Trophoblast cell (in vitro differentiated cells and primary cell): ENCODE measurements at regions not wholly inside any gene's neighbourhood (a gene's known extent, or its start where the extent isn't known, plus 50 kb on each side); places are given as distances from the start of the nearest gene placed in this dataset.
A peak's percentile ranks its signal among the peaks of the same experiment; 100 is the strongest.

Experiments used
- DNase-seq, 2 donors: peaks; one replicate each; pipeline ENCODE4 v3.0.0-alpha.2; 2016
- H2AFZ ChIP-seq: 2 replicates; pipeline ENCODE4 v1.6.1; 2013; ENCODE audit warnings: low read length, moderate library complexity, mild to moderate bottlenecking; ENCODE audit not compliant: insufficient read depth, poor library complexity
- H2AK5ac ChIP-seq: 2 replicates; pipeline ENCODE4 v1.6.1; 2013; ENCODE audit warnings: mild to moderate bottlenecking, low read length
- H2BK120ac ChIP-seq: 2 replicates; pipeline ENCODE4 v1.6.1; 2013; ENCODE audit warnings: low read length, mild to moderate bottlenecking, moderate library complexity; ENCODE audit not compliant: insufficient read depth, poor library complexity
- H2BK12ac ChIP-seq: 2 replicates; pipeline ENCODE4 v1.6.1; 2013; ENCODE audit warnings: mild to moderate bottlenecking, low read length, moderate library complexity
- H2BK5ac ChIP-seq: 2 replicates; pipeline ENCODE4 v1.6.1; 2013; ENCODE audit warnings: low read length, low read depth, moderate library complexity, mild to moderate bottlenecking; ENCODE audit not compliant: poor library complexity
- H3K14ac ChIP-seq: 2 replicates; pipeline ENCODE4 v1.6.1; 2013; ENCODE audit warnings: mild to moderate bottlenecking, low read length
- H3K18ac ChIP-seq: 2 replicates; pipeline ENCODE4 v1.6.1; 2013; ENCODE audit warnings: mild to moderate bottlenecking, low read length
- H3K23ac ChIP-seq: 2 replicates; pipeline ENCODE4 v1.6.1; 2013; ENCODE audit warnings: low read length
- H3K27ac ChIP-seq: 2 replicates; pipeline ENCODE4 v1.5.1; 2013; ENCODE audit warnings: low read depth, mild to moderate bottlenecking, inconsistent platforms, low read length, moderate library complexity
- H3K27me3 ChIP-seq: 2 replicates; pipeline ENCODE4 v1.6.1; 2013; ENCODE audit warnings: inconsistent platforms, mild to moderate bottlenecking, low read length, moderate library complexity; ENCODE audit not compliant: insufficient read depth
- H3K36me3 ChIP-seq, 2 experiments: 1 replicate in 1 of 2; 2 replicates in 1 of 2; pipeline ENCODE4 v1.6.1; 2013; ENCODE audit warnings: low read length in 2 of 2, mild to moderate bottlenecking in 2 of 2, moderate library complexity in 1 of 2; ENCODE audit not compliant: insufficient read depth in 2 of 2, control insufficient read depth in 1 of 2
- H3K4ac ChIP-seq: 2 replicates; pipeline ENCODE4 v1.6.1; 2013; ENCODE audit warnings: low read depth, mild to moderate bottlenecking, low read length, moderate library complexity
- H3K4me1 ChIP-seq, 2 experiments: 1 replicate in 1 of 2; 2 replicates in 1 of 2; pipeline ENCODE4 v1.6.1; 2013; ENCODE audit warnings: low read length in 2 of 2, mild to moderate bottlenecking in 2 of 2, moderate library complexity in 1 of 2; ENCODE audit not compliant: insufficient read depth in 2 of 2, control insufficient read depth in 1 of 2
- H3K4me2 ChIP-seq: 2 replicates; pipeline ENCODE4 v1.6.1; 2013; ENCODE audit warnings: inconsistent platforms, mild to moderate bottlenecking, low read length, moderate library complexity
- H3K4me3 ChIP-seq: 2 replicates; pipeline ENCODE4 v1.5.1; 2013; ENCODE audit warnings: mild to moderate bottlenecking, low read depth, low read length, inconsistent platforms
- H3K79me1 ChIP-seq: one replicate; pipeline ENCODE4 v1.6.1; 2013; ENCODE audit warnings: low read length
- H3K79me2 ChIP-seq: 2 replicates; pipeline ENCODE4 v1.6.1; 2013; ENCODE audit warnings: low read length, mild to moderate bottlenecking; ENCODE audit not compliant: control insufficient read depth, insufficient read depth, poor library complexity
- H3K9ac ChIP-seq: 2 replicates; pipeline ENCODE4 v1.6.1; 2013; ENCODE audit warnings: mild to moderate bottlenecking, low read length
- H3K9me3 ChIP-seq: 2 replicates; pipeline ENCODE4 v1.6.1; 2013; ENCODE audit warnings: low read depth, mild to moderate bottlenecking, control low read depth, inconsistent platforms, low read length; ENCODE audit not compliant: insufficient read depth
- H4K12ac ChIP-seq: 2 replicates; pipeline ENCODE4 v1.6.1; 2013; ENCODE audit warnings: low read depth, mild to moderate bottlenecking, low read length, moderate library complexity
- H4K8ac ChIP-seq: 2 replicates; pipeline ENCODE4 v1.6.1; 2013; ENCODE audit warnings: low read depth, mild to moderate bottlenecking, low read length, moderate library complexity
- H4K91ac ChIP-seq: one replicate; pipeline ENCODE4 v1.6.1; 2013; ENCODE audit warnings: low read depth, mild to moderate bottlenecking, low read length, moderate library complexity
- WGBS: extraction: QIAGEN DNeasy Blood & Tissue Kit; methylation state at CpG from one replicate; pipeline ENCODE4 v1.1.7; 2013; ENCODE audit warnings: missing lambda C conversion rate; ENCODE audit not compliant: insufficient read length, insufficient coverage; ENCODE audit errors: extremely low coverage; 5-methylcytosine and 5-hydroxymethylcytosine counted together

DNA sequence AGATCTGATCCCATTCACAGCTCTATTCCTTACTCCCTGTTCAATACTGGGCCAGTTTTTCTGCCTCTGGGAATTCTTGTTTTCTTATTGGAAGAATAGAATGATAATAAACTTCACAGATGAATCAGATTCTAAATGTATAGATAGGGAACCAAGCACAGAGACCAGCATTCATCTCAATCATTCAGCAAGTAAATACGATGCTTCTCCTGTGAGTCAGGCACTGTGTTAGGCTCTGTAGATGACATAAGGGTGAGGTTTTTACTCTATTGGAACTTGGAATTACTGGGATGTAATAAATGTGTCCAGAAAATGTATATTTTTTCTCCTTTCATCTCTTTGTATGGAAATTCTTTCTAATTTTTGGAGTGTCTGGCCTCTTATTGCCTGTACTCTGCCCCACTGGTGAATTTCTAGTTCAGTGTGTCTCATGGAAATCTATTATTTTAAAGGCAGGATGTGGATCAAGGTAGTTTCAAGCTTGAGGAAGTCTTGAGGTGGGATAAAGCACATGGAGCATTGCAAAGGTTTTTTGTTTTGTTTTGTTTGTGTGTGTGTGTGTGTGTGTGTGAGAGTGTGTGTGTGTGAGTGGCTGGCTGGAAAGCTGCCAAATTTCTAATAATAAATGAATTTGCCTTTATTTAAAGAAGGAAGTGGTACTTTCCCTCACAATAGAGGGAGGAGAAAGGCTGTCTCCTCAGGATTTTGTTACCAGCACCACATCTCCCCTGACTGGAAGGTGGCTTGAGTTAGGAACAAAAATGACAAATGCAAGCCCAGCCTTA, 117.9 kb upstream of the HS3ST1 start:
- Histone ChIP-seq H4K12ac (no peak overlapping the region), H2BK120ac (no peak overlapping the region), H3K18ac (no peak overlapping the region), H3K4me3 (no peak overlapping the region), H2BK12ac (no peak overlapping the region), H4K91ac (no peak overlapping the region), H4K8ac (no peak overlapping the region), H3K23ac (no peak overlapping the region), H2AFZ (no peak overlapping the region), H3K4me2 (no peak overlapping the region), H3K4me1 (no peaks in the 10 kb centered on the region), H3K9me3 (no peaks in the 10 kb centered on the region), H2AK5ac (no peak overlapping the region), H2BK5ac (no peak overlapping the region), H3K9ac (no peak overlapping the region), H3K36me3 (no peaks in the 10 kb centered on the region), H3K14ac (no peak overlapping the region), H3K27me3 (no peaks in the 10 kb centered on the region), H3K27ac (no peak overlapping the region), H3K4ac (no peak overlapping the region), H3K79me1 (no peaks in the 10 kb centered on the region), H3K79me2 (no peaks in the 10 kb centered on the region)
- peak; percentile 62 to 81 for DNase-seq
- no CpG with 5 or more reads among the region's 1 CpG for WGBS

GRCh38 chr4:11545651-11546050, 117.0 kb upstream of the HS3ST1 start:
- Histone ChIP-seq H4K91ac (no peak overlapping the region), H3K4ac (no peak overlapping the region), H2BK12ac (no peak overlapping the region), H2AFZ (no peak overlapping the region), H3K23ac (no peak overlapping the region), H3K79me2 (no peaks in the 10 kb centered on the region), H3K4me2 (no peak overlapping the region), H3K9ac (no peak overlapping the region), H2BK120ac (no peak overlapping the region), H3K27ac (no peak overlapping the region), H3K9me3 (no peaks in the 10 kb centered on the region), H3K4me1 (no peaks in the 10 kb centered on the region), H3K27me3 (no peaks in the 10 kb centered on the region), H2BK5ac (no peak overlapping the region), H3K79me1 (no peaks in the 10 kb centered on the region), H3K14ac (no peak overlapping the region), H3K36me3 (no peaks in the 10 kb centered on the region), H4K12ac (no peak overlapping the region), H2AK5ac (no peak overlapping the region), H3K18ac (no peak overlapping the region), H3K4me3 (no peak overlapping the region), H4K8ac (no peak overlapping the region)
- WGBS, result no CpG with 5 or more reads among the region's 3 CpGs
- peak; percentile 71 to 90 for DNase-seq

DNA sequence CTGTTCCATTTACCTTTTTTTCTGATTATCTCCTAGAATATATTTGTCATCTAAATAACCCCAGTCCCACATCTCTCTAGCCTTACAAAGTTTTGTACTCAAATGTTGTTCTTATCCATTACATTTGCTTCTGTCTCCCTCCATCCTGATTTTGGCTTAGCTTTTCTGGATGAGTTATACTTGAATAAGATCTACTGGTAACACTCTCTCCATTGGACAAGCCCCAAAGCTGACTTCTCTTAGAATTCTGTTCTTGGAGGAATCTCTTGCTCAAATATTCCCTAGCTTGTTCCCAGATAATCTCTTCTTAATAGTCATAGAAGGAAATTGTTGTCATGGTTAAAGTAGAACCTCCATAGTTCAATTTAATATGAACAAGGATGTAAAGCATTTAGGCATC, 115.5 kb upstream of the HS3ST1 start:
- Histone ChIP-seq H3K79me2 (no peaks in the 10 kb centered on the region), H3K4me2 (no peak overlapping the region), H2BK12ac (no peak overlapping the region), H2AFZ (no peak overlapping the region), H3K14ac (no peak overlapping the region), H3K79me1 (no peaks in the 10 kb centered on the region), H2AK5ac (no peak overlapping the region), H3K4me1 (no peaks in the 10 kb centered on the region), H3K27ac (no peak overlapping the region), H4K91ac (no peak overlapping the region), H3K4me3 (no peak overlapping the region), H3K18ac (no peak overlapping the region), H3K9me3 (no peaks in the 10 kb centered on the region), H3K23ac (no peak overlapping the region), H4K12ac (no peak overlapping the region), H2BK120ac (no peak overlapping the region), H2BK5ac (no peak overlapping the region), H4K8ac (no peak overlapping the region), H3K36me3 (no peaks in the 10 kb centered on the region), H3K27me3 (no peaks in the 10 kb centered on the region), H3K9ac (no peak overlapping the region), H3K4ac (no peak overlapping the region)
- DNase-seq, result no peak

DNA sequence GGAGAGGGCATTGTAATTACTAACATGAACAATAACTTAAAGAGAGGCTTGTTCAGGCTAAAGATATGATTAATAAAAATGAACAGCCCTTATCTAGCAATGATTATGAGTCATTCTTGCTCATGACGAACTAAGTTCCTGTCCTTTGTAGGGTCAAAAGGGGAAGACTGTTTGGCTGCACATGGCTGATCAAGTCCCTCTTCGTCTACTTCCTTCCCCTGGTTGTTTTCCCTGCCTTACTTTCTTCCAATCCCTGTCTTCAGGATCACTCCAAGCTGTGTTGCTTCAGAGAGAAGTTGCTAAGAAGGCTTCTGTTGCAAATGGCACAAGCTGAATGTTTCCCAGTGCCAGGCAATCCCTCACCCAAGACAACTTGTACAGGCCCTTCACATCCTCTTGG, 115.0 kb upstream of the HS3ST1 start:
- no peak overlapping the region for H2BK5ac ChIP-seq
- H3K4me2 ChIP-seq, result no peak overlapping the region
- WGBS, result no CpG with 5 or more reads among the region's 2 CpGs
- H3K14ac ChIP-seq, result no peak overlapping the region
- H2BK12ac ChIP-seq, result no peak overlapping the region
- no peak overlapping the region for H3K9ac ChIP-seq
- H3K9me3 ChIP-seq, result no peaks in the 10 kb centered on the region
- H3K4me1 ChIP-seq, result no peaks in the 10 kb centered on the region
- no peak overlapping the region for H4K12ac ChIP-seq
- DNase-seq, result peak in 1 of 2 donors; percentile 22
- H3K79me2 ChIP-seq, result no peaks in the 10 kb centered on the region
- no peak overlapping the region for H2AFZ ChIP-seq
- H3K18ac ChIP-seq, result no peak overlapping the region
- no peak overlapping the region for H2BK120ac ChIP-seq
- H3K27me3 ChIP-seq, result no peaks in the 10 kb centered on the region
- no peaks in the 10 kb centered on the region for H3K36me3 ChIP-seq
- no peak overlapping the region for H4K91ac ChIP-seq
- no peak overlapping the region for H3K4me3 ChIP-seq
- H3K4ac ChIP-seq, result no peak overlapping the region
- no peaks in the 10 kb centered on the region for H3K79me1 ChIP-seq
- no peak overlapping the region for H3K23ac ChIP-seq
- no peak overlapping the region for H3K27ac ChIP-seq
- no peak overlapping the region for H4K8ac ChIP-seq
- no peak overlapping the region for H2AK5ac ChIP-seq
